ENCODE measurements at regions not wholly inside any gene's neighbourhood (a gene's known extent, or its start where the extent isn't known, plus 50 kb on each side); places are given as distances from the start of the nearest gene placed in this dataset.

DNA sequence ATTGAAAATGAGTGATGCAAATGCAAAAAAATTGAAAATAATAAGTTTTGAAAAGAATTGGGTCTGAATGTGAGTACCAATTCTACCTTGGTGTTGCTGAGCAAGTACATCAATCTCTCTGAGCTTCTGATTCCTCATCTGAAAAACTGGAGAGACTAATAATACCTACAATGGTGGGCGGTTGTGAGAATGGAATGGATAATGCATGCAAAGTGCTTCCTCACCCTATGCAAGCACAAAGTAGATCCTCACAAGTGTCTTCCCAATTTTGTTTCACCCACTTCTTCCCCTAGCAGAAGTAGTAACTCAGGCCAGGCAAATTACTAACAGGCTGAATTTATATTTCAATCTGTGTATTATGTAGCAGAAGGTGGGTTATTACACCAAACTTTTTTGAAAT lies 191.7 kb upstream of the PIK3C3 start:
- TF ChIP-seq, protein P1, sequence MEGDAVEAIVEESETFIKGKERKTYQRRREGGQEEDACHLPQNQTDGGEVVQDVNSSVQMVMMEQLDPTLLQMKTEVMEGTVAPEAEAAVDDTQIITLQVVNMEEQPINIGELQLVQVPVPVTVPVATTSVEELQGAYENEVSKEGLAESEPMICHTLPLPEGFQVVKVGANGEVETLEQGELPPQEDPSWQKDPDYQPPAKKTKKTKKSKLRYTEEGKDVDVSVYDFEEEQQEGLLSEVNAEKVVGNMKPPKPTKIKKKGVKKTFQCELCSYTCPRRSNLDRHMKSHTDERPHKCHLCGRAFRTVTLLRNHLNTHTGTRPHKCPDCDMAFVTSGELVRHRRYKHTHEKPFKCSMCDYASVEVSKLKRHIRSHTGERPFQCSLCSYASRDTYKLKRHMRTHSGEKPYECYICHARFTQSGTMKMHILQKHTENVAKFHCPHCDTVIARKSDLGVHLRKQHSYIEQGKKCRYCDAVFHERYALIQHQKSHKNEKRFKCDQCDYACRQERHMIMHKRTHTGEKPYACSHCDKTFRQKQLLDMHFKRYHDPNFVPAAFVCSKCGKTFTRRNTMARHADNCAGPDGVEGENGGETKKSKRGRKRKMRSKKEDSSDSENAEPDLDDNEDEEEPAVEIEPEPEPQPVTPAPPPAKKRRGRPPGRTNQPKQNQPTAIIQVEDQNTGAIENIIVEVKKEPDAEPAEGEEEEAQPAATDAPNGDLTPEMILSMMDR (IDR thresholded peaks at IDR 0.05) = no peak
- no peak for TF ChIP-seq POLR2A (IDR thresholded peaks at IDR 0.05)
- TF ChIP-seq EP300 (IDR thresholded peaks at IDR 0.05) = no peak

Measured in ovary (tissue), 3 donors.